OCI-LY7 (cell line): ENCODE measurements at regions not wholly inside any gene's neighbourhood (a gene's known extent, or its start where the extent isn't known, plus 50 kb on each side); places are given as distances from the start of the nearest gene placed in this dataset.

Experiments used
- BruUV-seq: library from RNA; stranded (reverse); fragments of 400-500 nt; replicated peaks from 2 replicates; lab custom pipeline; 2021; lab: Mats Ljungman, UMichigan
- CTCF ChIA-PET: fragments of 300-600 bp; sonication (Branson Sonifier 250); formaldehyde crosslinking; loops from one replicate; lab custom pipeline; 2022; ENCODE audit warnings: antibody characterized with exemption; ENCODE audit not compliant: unreplicated experiment; lab: Charles Lee
- POLR2A ChIA-PET: fragments of 300-600 bp; sonication (Branson Sonifier 250); formaldehyde crosslinking; loops from one replicate; lab custom pipeline; 2022; ENCODE audit warnings: antibody characterized with exemption; lab: Charles Lee
- DNase-seq: peaks from one replicate; pipeline ENCODE4 v3.0.0-alpha.2; 2015; ENCODE audit warnings: low spot score
- H2AFZ ChIP-seq: fragments of 200-600 bp; sonication (generic), shearing (Covaris generic); 2 replicates; pipeline ENCODE4 v1.6.1; 2014; ENCODE audit warnings: mild to moderate bottlenecking, antibody characterized with exemption, low read length, moderate library complexity
- H3K27ac ChIP-seq: fragments of 200-600 bp; sonication (generic); 2 replicates; pipeline ENCODE4 v1.5.1; 2014; ENCODE audit warnings: mixed run types, low read depth, mild to moderate bottlenecking, moderate library complexity, low read length, inconsistent platforms; ENCODE audit not compliant: poor library complexity, severe bottlenecking
- H3K36me3 ChIP-seq: fragments of 200-600 bp; sonication (generic); 2 replicates; pipeline ENCODE4 v1.6.1; 2014; ENCODE audit warnings: mild to moderate bottlenecking, antibody characterized with exemption, low read length, moderate library complexity, mixed read lengths; ENCODE audit not compliant: insufficient read depth
- H3K4me1 ChIP-seq: fragments of 200-600 bp; sonication (generic); 2 replicates; pipeline ENCODE4 v1.5.1; 2014; ENCODE audit warnings: mild to moderate bottlenecking, low read length; ENCODE audit not compliant: insufficient read depth, poor library complexity, severe bottlenecking
- H3K4me2 ChIP-seq: fragments of 200-600 bp; sonication (generic); 2 replicates; pipeline ENCODE4 v1.6.1; 2014; ENCODE audit warnings: mild to moderate bottlenecking, low read length
- H3K4me3 ChIP-seq: fragments of 200-600 bp; sonication (generic); 2 replicates; pipeline ENCODE4 v1.5.1; 2014; ENCODE audit warnings: mild to moderate bottlenecking, low read depth, low read length; ENCODE audit not compliant: poor library complexity, severe bottlenecking
- H3K79me2 ChIP-seq: fragments of 200-600 bp; sonication (generic); 2 replicates; pipeline ENCODE4 v1.6.1; 2016; ENCODE audit warnings: low read depth, mild to moderate bottlenecking, low read length, moderate library complexity, mixed read lengths; ENCODE audit not compliant: insufficient read depth
- H3K9me2 ChIP-seq: fragments of 200-600 bp; sonication (generic); 2 replicates; pipeline ENCODE4 v1.6.1; 2016; ENCODE audit warnings: mild to moderate bottlenecking, low read length, mixed read lengths; ENCODE audit not compliant: insufficient read depth
- H3K9me3 ChIP-seq: fragments of 200-600 bp; sonication (generic); 2 replicates; pipeline ENCODE4 v1.6.1; 2014; ENCODE audit warnings: mild to moderate bottlenecking, mixed run types, low read length, mixed read lengths
- H4K20me1 ChIP-seq: fragments of 200-600 bp; sonication (generic); 2 replicates; pipeline ENCODE4 v1.6.1; 2014; ENCODE audit warnings: mild to moderate bottlenecking, antibody characterized with exemption, low read length, moderate library complexity, mixed read lengths; ENCODE audit not compliant: insufficient read depth
- CTCF ChIP-seq: fragments of 200-600 bp; sonication (generic); conservative IDR thresholded peaks from 2 replicates; pipeline ENCODE4 v1.5.1; 2014; ENCODE audit warnings: mild to moderate bottlenecking, antibody characterized with exemption, low read length, moderate library complexity, mixed read lengths
- EZH2phosphoT487 ChIP-seq: fragments of 200-600 bp; sonication (generic); IDR thresholded peaks from 2 replicates; pipeline ENCODE4 v1.6.1; 2018; ENCODE audit warnings: low read depth, borderline replicate concordance, mild to moderate bottlenecking, mixed run types, antibody characterized with exemption, low read length, moderate library complexity, mixed read lengths
- intact Hi-C: fragments of 100-400 bp; cut with micrococcal nuclease; formaldehyde crosslinking; loops from one replicate; pipeline ENCODE4 v1.10.0; 2022; ENCODE audit not compliant: unreplicated experiment

- H3K4me2 ChIP-seq = no peak overlapping the region
- H3K4me1 ChIP-seq = no peaks in the 10 kb centered on the region
- H2AFZ ChIP-seq = no peak overlapping the region
- no peak overlapping the region for H3K27ac ChIP-seq
- BruUV-seq = no TSS peak
- H3K4me3 ChIP-seq = no peak overlapping the region
- no peak for DNase-seq
- H3K79me2 ChIP-seq = no peaks in the 10 kb centered on the region
- ChIA-PET CTCF (no interaction called here), POLR2A (interaction anchor here (0.7 to 1.0 kb wide), 3 partner anchors 9 to 71 kb away, joined by 3 to 9 read pairs (median 5); no protein-coding TSS in a partner anchor)
- intact Hi-C loops = no loop called here
- H4K20me1 ChIP-seq = no peaks in the 10 kb centered on the region
- H3K9me3 ChIP-seq = no peaks in the 10 kb centered on the region
- H3K9me2 ChIP-seq = no peaks in the 10 kb centered on the region
- no peaks in the 10 kb centered on the region for H3K36me3 ChIP-seq
- no peak for TF ChIP-seq CTCF
- no peak for TF ChIP-seq EZH2phosphoT487
These were observed 200.2 kb upstream of the ZNF217 start for GRCh38 chr20:53793783-53794383.

GRCh38 chr20:53792946-53793536 is 199.4 kb upstream of the ZNF217 start:
- Histone ChIP-seq H4K20me1 (no peaks in the 10 kb centered on the region), H3K36me3 (no peaks in the 10 kb centered on the region), H3K4me2 (no peak overlapping the region), H3K27ac (no peak overlapping the region), H2AFZ (no peak overlapping the region), H3K9me3 (no peaks in the 10 kb centered on the region), H3K4me1 (no peaks in the 10 kb centered on the region), H3K4me3 (no peak overlapping the region), H3K79me2 (no peaks in the 10 kb centered on the region), H3K9me2 (no peaks in the 10 kb centered on the region)
- intact Hi-C loops = no loop called here
- no peak for DNase-seq
- no TSS peak for BruUV-seq
- POLR2A ChIA-PET = interaction anchor here (0.9 to 1.0 kb wide), 3 partner anchors 9 to 17 kb away, joined by 3 to 9 read pairs (median 5); no protein-coding TSS in a partner anchor
- CTCF ChIA-PET = no interaction called here
- TF ChIP-seq EZH2phosphoT487 = no peak
- no peak for TF ChIP-seq CTCF
